Tibial artery (tissue), 4 donors: ENCODE measurements at regions not wholly inside any gene's neighbourhood (a gene's known extent, or its start where the extent isn't known, plus 50 kb on each side); places are given as distances from the start of the nearest gene placed in this dataset.

Experiments used
- DNase-seq, 2 donors: peaks; one replicate each; pipeline ENCODE4 v3.0.0-alpha.2; 2019
- H3K27ac ChIP-seq, 2 donors: fragments of 200-600 bp; sonication (generic) in 1 of 2; 1 replicate in 1 of 2; 2 replicates in 1 of 2; pipeline ENCODE4 v1.5.1; 2018 to 2019; ENCODE audit warnings: mild to moderate bottlenecking in 1 of 2
- H3K27me3 ChIP-seq, 2 donors: fragments of 200-600 bp; sonication (generic) in 1 of 2; one replicate each; pipeline versions ENCODE4 v1.5.1 to v1.6.0; 2016 to 2019
- H3K36me3 ChIP-seq, 3 donors: fragments of 200-600 bp; sonication (generic) in 2 of 3; one replicate each; pipeline ENCODE4 v1.5.1; 2016 to 2019; ENCODE audit warnings: mild to moderate bottlenecking in 2 of 3
- H3K4me1 ChIP-seq, 4 donors: fragments of 200-600 bp; sonication (generic) in 2 of 4; 1 replicate in 3 of 4; 2 replicates in 1 of 4; pipeline ENCODE4 v1.5.1; 2016 to 2019
- H3K4me3 ChIP-seq, 2 donors: fragments of 200-600 bp; sonication (generic) in 1 of 2; 1 replicate in 1 of 2; 2 replicates in 1 of 2; pipeline ENCODE4 v1.5.1; 2018 to 2019; ENCODE audit warnings: mild to moderate bottlenecking in 2 of 2
- H3K9me3 ChIP-seq, 3 donors: fragments of 200-600 bp; sonication (generic) in 1 of 3; one replicate each; pipeline ENCODE4 v1.5.1; 2016 to 2019
- CTCF ChIP-seq, 2 experiments: fragments of 200-600 bp in 1 of 2; fragments of 450-650 bp in 1 of 2; IDR thresholded peaks; one replicate each; pipeline ENCODE4 v1.5.1; 2017 to 2019; ENCODE audit warnings: antibody characterized with exemption in 2 of 2, mild to moderate bottlenecking in 1 of 2, moderate library complexity in 1 of 2
- intact Hi-C: fragments of 100-400 bp; cut with DNase I; formaldehyde crosslinking; loops from one replicate; pipeline ENCODE4 v1.15.0; 2023; ENCODE audit warnings: low total_unique reads

DNA sequence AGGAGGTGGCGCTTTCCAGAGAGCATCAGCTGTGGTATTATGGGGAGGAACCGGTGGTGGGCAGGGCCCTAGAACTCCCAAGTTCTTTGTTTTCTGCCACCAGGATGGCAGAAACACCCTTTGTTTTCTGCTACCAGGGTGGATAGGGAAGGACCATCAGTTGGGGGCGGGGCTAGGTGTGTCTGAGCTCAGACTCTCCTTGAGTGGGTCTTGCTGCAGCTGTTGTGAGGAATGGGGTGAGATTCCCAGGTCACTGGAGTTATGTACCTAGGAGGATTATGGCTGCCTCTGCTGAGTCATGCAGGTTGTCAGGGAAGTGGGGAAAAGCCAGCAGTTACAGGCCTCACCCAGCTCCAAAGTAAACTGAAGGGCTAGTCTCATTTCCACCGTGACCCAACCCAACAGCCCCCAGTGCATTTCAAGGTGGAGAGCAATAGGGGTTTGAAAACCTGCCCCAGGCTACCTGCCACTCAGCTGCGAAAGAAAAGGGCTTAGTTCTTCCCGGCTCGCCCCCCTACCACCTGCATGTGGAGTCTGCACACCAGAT, 167.8 kb upstream of the FAM241A start:
- Histone ChIP-seq H3K27me3 (no peaks in the 10 kb centered on the region), H3K27ac (no peak overlapping the region), H3K4me3 (no peak overlapping the region), H3K4me1 (no peaks in the 10 kb centered on the region), H3K9me3 (no peaks in the 10 kb centered on the region), H3K36me3 (no peaks in the 10 kb centered on the region)
- no peak for DNase-seq
- no peak for TF ChIP-seq CTCF (IDR thresholded peaks at IDR 0.05)
- intact Hi-C loops = no loop called here

DNA sequence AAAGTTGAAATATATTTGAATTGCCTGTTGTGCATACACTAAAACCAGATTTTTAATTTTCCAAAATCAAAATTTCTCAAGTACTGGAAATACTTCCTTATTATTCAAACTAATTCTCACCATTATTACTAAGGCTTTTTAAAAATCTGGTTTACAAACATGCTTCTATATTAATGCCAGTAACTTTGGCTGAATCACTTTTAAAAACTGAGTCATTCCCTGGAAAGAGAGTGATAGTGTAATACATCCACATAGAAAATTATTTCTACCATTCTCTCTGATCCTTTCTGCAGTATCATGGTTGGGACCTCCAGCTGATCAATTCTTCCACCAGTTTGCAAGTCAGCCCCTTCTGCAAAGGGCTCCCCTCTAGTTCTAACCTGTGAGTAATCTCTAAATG, 165.3 kb upstream of the FAM241A start:
- no peaks in the 10 kb centered on the region for H3K4me1 ChIP-seq
- no peak overlapping the region for H3K4me3 ChIP-seq
- intact Hi-C loops = no loop called here
- DNase-seq = no peak
- no peak for TF ChIP-seq CTCF (IDR thresholded peaks at IDR 0.05)
- no peaks in the 10 kb centered on the region for H3K9me3 ChIP-seq
- H3K27me3 ChIP-seq = no peaks in the 10 kb centered on the region
- H3K36me3 ChIP-seq = no peaks in the 10 kb centered on the region
- H3K27ac ChIP-seq = no peak overlapping the region

GRCh38 chr4:111982089-111982488, 163.2 kb upstream of the FAM241A start:
- Histone ChIP-seq H3K27ac (no peak overlapping the region), H3K27me3 (no peaks in the 10 kb centered on the region), H3K4me3 (no peak overlapping the region), H3K36me3 (no peaks in the 10 kb centered on the region), H3K4me1 (no peaks in the 10 kb centered on the region), H3K9me3 (no peaks in the 10 kb centered on the region)
- TF ChIP-seq CTCF (IDR thresholded peaks at IDR 0.05) = no peak
- DNase-seq = no peak
- intact Hi-C loops = no loop called here

GRCh38 chr4:111984169-111984819, 161.0 kb upstream of the FAM241A start:
- intact Hi-C loops = loop anchor here (2.0 kb wide), 1 partner anchor 15 kb away; no protein-coding TSS in a partner anchor
- H3K4me3 ChIP-seq = no peak overlapping the region
- no peak overlapping the region for H3K27ac ChIP-seq
- DNase-seq = no peak
- H3K9me3 ChIP-seq = no peaks in the 10 kb centered on the region
- H3K27me3 ChIP-seq = no peaks in the 10 kb centered on the region
- no peaks in the 10 kb centered on the region for H3K4me1 ChIP-seq
- TF ChIP-seq CTCF (IDR thresholded peaks at IDR 0.05) = no peak
- no peaks in the 10 kb centered on the region for H3K36me3 ChIP-seq

GRCh38 chr4:111985426-111985825, 159.8 kb upstream of the FAM241A start:
- Histone ChIP-seq H3K9me3 (no peaks in the 10 kb centered on the region), H3K36me3 (no peaks in the 10 kb centered on the region), H3K27ac (no peak overlapping the region), H3K4me3 (no peak overlapping the region), H3K27me3 (no peaks in the 10 kb centered on the region), H3K4me1 (no peaks in the 10 kb centered on the region)
- TF ChIP-seq CTCF (IDR thresholded peaks at IDR 0.05) = no peak
- no peak for DNase-seq
- intact Hi-C loops = loop anchor here (2.0 kb wide), 1 partner anchor 17 kb away; no protein-coding TSS in a partner anchor
